ENCODE measurements at regions not wholly inside any gene's neighbourhood (a gene's known extent, or its start where the extent isn't known, plus 50 kb on each side); places are given as distances from the start of the nearest gene placed in this dataset.

- Histone ChIP-seq H3K4me3 (ENCODE audit: extremely low read depth, insufficient read depth, low read length, poor library complexity, severe bottlenecking) (no peak overlapping the region), H3K27ac (ENCODE audit: low read depth, low read length, severe bottlenecking) (no peak overlapping the region), H3K9me3 (ENCODE audit: control insufficient read depth, low read length) (no peaks in the 10 kb centered on the region), H3K4me1 (ENCODE audit: control insufficient read depth, insufficient read depth, low read length, poor library complexity, severe bottlenecking) (no peaks in the 10 kb centered on the region), H3K36me3 (ENCODE audit: control insufficient read depth, insufficient read depth, low read length) (no peaks in the 10 kb centered on the region)
- 71 to 81% methylated on average over 2 to 3 of the region's 4 CpGs for WGBS, 2 experiments (ENCODE audit: insufficient coverage in 2 of 2)
Observed at GRCh38 chr3:165892565-165892964, 55.3 kb upstream of the BCHE start.

All from mesodermal cell (in vitro differentiated cells).